Endothelial cell of umbilical vein (primary cell): ENCODE measurements at regions not wholly inside any gene's neighbourhood (a gene's known extent, or its start where the extent isn't known, plus 50 kb on each side); places are given as distances from the start of the nearest gene placed in this dataset.

Experiments
- BruUV-seq: library from RNA; stranded (reverse); fragments of 400-500 nt; replicated peaks from 2 replicates; lab custom pipeline; 2021; lab: Mats Ljungman, UMichigan
- CTCF ChIA-PET: fragments of 300-600, 350-600 bp; sonication (Branson Sonifier 250); formaldehyde crosslinking; loops from one replicate; lab custom pipeline; 2021; ENCODE audit warnings: antibody characterized with exemption, inconsistent platforms; lab: Charles Lee
- POLR2A ChIA-PET: fragments of 300-600, 350-600 bp; sonication (Branson Sonifier 250); formaldehyde crosslinking; loops from one replicate; lab custom pipeline; 2021; ENCODE audit warnings: antibody characterized with exemption, inconsistent platforms; lab: Charles Lee
- DNase-seq: peaks from one replicate; pipeline ENCODE4 v3.0.0-alpha.2; 2011; ENCODE audit warnings: low read depth, low spot score
- FAIRE-seq: peaks from 2 replicates; lab custom pipeline; 2011; peaks lifted over from hg19 to GRCh38; lab: Jason Lieb, UNC
- H2AFZ ChIP-seq: 2 replicates; pipeline ENCODE4 v1.6.0; 2012; ENCODE audit warnings: low read depth, low read length, control low read depth, inconsistent platforms
- H3K27ac ChIP-seq: 2 replicates; pipeline ENCODE4 v1.5.1; 2011; ENCODE audit warnings: low read depth, mild to moderate bottlenecking, control low read depth, low read length, moderate library complexity; ENCODE audit not compliant: insufficient read depth
- H3K27me3 ChIP-seq, 2 experiments: 2 replicates each; pipeline versions ENCODE4 v1.6.0 to v1.6.1; 2011; ENCODE audit warnings: low read length in 2 of 2, mixed read lengths in 1 of 2; ENCODE audit not compliant: control insufficient read depth in 2 of 2, insufficient read depth in 2 of 2
- H3K36me3 ChIP-seq, 2 experiments: 2 replicates in 1 of 2; 3 replicates in 1 of 2; pipeline ENCODE4 v1.5.1; 2011; ENCODE audit warnings: low read length in 2 of 2, mild to moderate bottlenecking in 1 of 2, moderate library complexity in 1 of 2; ENCODE audit not compliant: control insufficient read depth in 2 of 2, insufficient read depth in 2 of 2; ENCODE audit errors: extremely low read depth in 1 of 2
- H3K4me1 ChIP-seq: 3 replicates; pipeline ENCODE4 v1.5.1; 2011; ENCODE audit warnings: mild to moderate bottlenecking, low read length; ENCODE audit not compliant: control insufficient read depth, insufficient read depth; ENCODE audit errors: extremely low read depth
- H3K4me2 ChIP-seq: 2 replicates; pipeline ENCODE4 v1.6.1; 2011; ENCODE audit warnings: low read length, control low read depth, mixed read lengths; ENCODE audit not compliant: insufficient read depth
- H3K4me3 ChIP-seq, 3 experiments: fragments of 200-600 bp in 1 of 3; sonication (generic), shearing (Covaris generic) in 1 of 3; replicated peaks in 1 of 3; 2 replicates each; pipeline ENCODE4 v1.5.1; 2011 to 2016; ENCODE audit warnings: control low read depth in 3 of 3, low read length in 3 of 3, mild to moderate bottlenecking in 2 of 3, inconsistent platforms in 1 of 3, low read depth in 1 of 3, moderate library complexity in 1 of 3; ENCODE audit not compliant: insufficient read depth in 1 of 3
- H3K79me2 ChIP-seq: 2 replicates; pipeline ENCODE4 v1.6.0; 2012; ENCODE audit warnings: low read length, inconsistent platforms; ENCODE audit not compliant: control insufficient read depth, insufficient read depth
- H3K9ac ChIP-seq: replicated peaks from 2 replicates; pipeline ENCODE3; 2011; ENCODE audit warnings: low read length, control low read depth; ENCODE audit not compliant: insufficient read depth; ENCODE audit errors: extremely low read depth
- H3K9me1 ChIP-seq: replicated peaks from 3 replicates; pipeline ENCODE4 v1.6.0; 2011; ENCODE audit warnings: mild to moderate bottlenecking, low read length; ENCODE audit not compliant: control insufficient read depth, insufficient read depth; ENCODE audit errors: extremely low read depth
- H3K9me3 ChIP-seq: replicated peaks from 2 replicates; pipeline ENCODE4 v1.5.1; 2012; ENCODE audit warnings: low read length, inconsistent platforms; ENCODE audit not compliant: control insufficient read depth, insufficient read depth
- H4K20me1 ChIP-seq: replicated peaks from 2 replicates; pipeline ENCODE3; 2011; ENCODE audit warnings: mild to moderate bottlenecking, low read length; ENCODE audit not compliant: control insufficient read depth, insufficient read depth; ENCODE audit errors: extremely low read depth
- EZH2 ChIP-seq: IDR thresholded peaks from 2 replicates; pipeline ENCODE4 v1.6.1; 2012; ENCODE audit warnings: borderline replicate concordance, low read depth, mild to moderate bottlenecking, moderate library complexity, low read length, inconsistent platforms; ENCODE audit not compliant: severe bottlenecking
- FOS ChIP-seq: IDR thresholded peaks from 2 replicates; pipeline ENCODE4 v1.6.1; 2011; ENCODE audit warnings: mild to moderate bottlenecking, low read length, moderate library complexity, borderline replicate concordance; ENCODE audit not compliant: insufficient read depth
- GATA2 ChIP-seq: IDR thresholded peaks from 2 replicates; pipeline ENCODE4 v1.7.0; 2011; ENCODE audit warnings: low read depth, mild to moderate bottlenecking, moderate library complexity, mixed read lengths, low read length; ENCODE audit not compliant: insufficient read length, insufficient read depth
- JUN ChIP-seq: IDR thresholded peaks from 2 replicates; pipeline ENCODE4 v1.6.1; 2011; ENCODE audit warnings: borderline replicate concordance, low read depth; ENCODE audit not compliant: insufficient read length, insufficient read depth
- MYC ChIP-seq: IDR thresholded peaks from one replicate; pipeline ENCODE4 v1.6.1; 2011; ENCODE audit warnings: mild to moderate bottlenecking, low read depth, low read length
- POLR2A ChIP-seq: IDR thresholded peaks from 2 replicates; pipeline ENCODE4 v1.6.1; 2012; ENCODE audit warnings: low read depth, mild to moderate bottlenecking, control low read depth, low read length
- POLR2AphosphoS5 ChIP-seq: IDR thresholded peaks from 2 replicates; pipeline ENCODE4 v1.6.1; 2012; ENCODE audit warnings: low read depth, mild to moderate bottlenecking, control low read depth, low read length, moderate library complexity; ENCODE audit not compliant: insufficient read depth
- dilution Hi-C: fragments of 300-500 bp; cut with MboI; formaldehyde crosslinking; loops from one replicate; pipeline ENCODE4 v1.15.0; 2019; ENCODE audit warnings: low sequenced_read_pairs; ENCODE audit not compliant: extremely low pct_ligation_motif_present
- intact Hi-C: fragments of 100-400 bp; cut with micrococcal nuclease; formaldehyde crosslinking; loops from one replicate; pipeline ENCODE4 v1.10.0; 2022
- TF ChIP-seq, protein P1 (sequence below), 2 donors: IDR thresholded peaks; 1 replicate in 1 of 2; 2 replicates in 1 of 2; pipeline ENCODE4 v1.5.1; 2011; ENCODE audit warnings: low read length in 2 of 2, mild to moderate bottlenecking in 2 of 2, moderate library complexity in 2 of 2, control low read depth in 1 of 2, inconsistent platforms in 1 of 2, low read depth in 1 of 2; ENCODE audit not compliant: insufficient read depth in 1 of 2; ENCODE audit errors: extremely low read depth in 1 of 2
- TF ChIP-seq, protein P2 (sequence below): IDR thresholded peaks from 2 replicates; pipeline ENCODE4 v1.6.1; 2011; ENCODE audit not compliant: insufficient read depth, insufficient read length

DNA sequence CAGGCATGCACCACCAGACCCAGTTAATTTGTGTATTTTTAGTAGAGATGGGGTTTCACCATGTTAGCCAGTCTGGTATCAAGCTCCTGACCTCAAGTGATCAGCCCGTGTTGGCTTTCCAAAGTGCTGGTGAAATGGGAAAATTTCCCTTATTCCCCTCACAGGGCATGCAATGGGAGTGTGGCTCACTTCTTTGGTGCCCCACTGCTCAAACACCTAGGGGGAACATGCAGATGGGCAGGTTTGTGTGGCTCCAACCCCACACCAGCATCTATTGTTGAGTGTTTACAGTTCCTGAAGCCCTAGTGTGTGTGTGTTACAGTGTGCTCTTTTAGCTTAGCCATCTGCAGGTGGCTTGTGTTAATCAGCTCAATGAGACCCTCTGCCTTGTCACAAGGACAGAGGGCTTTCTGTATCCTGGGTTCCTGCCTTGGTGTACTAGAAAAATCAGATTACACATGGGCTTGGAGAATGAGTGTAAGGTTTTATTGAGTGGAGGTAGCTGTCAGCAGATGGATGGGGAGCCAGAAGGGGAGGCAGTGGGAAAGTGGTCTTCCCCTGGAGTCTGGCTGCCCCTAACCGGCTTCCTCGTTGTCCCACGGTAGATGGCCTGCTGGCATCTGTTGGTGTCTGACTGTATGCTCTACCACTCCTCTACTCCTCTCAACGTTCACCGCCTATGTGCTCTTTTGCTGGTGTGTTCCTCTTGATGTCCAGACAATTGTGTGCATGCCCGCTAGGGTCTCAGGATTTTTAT lies 248.1 kb upstream of the CBLB start:
- no peak for DNase-seq
- Histone ChIP-seq H3K9me1 (no peaks in the 10 kb centered on the region), H3K9ac (no peak overlapping the region), H3K4me1 (no peaks in the 10 kb centered on the region), H3K4me2 (no peak overlapping the region), H4K20me1 (no peaks in the 10 kb centered on the region), H3K4me3 (no peak overlapping the region), H3K79me2 (no peaks in the 10 kb centered on the region), H3K27me3 (no peaks in the 10 kb centered on the region), H3K27ac (no peak overlapping the region), H3K36me3 (no peaks in the 10 kb centered on the region), H2AFZ (no peak overlapping the region), H3K9me3 (no peaks in the 10 kb centered on the region)
- ChIA-PET CTCF (no interaction called here), POLR2A (no interaction called here)
- no peak for FAIRE-seq
- no TSS peak for BruUV-seq
- TF ChIP-seq FOS (no peak), JUN (no peak), GATA2 (no peak), EZH2 (no peak), POLR2A (no peak), POLR2AphosphoS5 (no peak), MYC (no peak)
- TF ChIP-seq, protein P1, sequence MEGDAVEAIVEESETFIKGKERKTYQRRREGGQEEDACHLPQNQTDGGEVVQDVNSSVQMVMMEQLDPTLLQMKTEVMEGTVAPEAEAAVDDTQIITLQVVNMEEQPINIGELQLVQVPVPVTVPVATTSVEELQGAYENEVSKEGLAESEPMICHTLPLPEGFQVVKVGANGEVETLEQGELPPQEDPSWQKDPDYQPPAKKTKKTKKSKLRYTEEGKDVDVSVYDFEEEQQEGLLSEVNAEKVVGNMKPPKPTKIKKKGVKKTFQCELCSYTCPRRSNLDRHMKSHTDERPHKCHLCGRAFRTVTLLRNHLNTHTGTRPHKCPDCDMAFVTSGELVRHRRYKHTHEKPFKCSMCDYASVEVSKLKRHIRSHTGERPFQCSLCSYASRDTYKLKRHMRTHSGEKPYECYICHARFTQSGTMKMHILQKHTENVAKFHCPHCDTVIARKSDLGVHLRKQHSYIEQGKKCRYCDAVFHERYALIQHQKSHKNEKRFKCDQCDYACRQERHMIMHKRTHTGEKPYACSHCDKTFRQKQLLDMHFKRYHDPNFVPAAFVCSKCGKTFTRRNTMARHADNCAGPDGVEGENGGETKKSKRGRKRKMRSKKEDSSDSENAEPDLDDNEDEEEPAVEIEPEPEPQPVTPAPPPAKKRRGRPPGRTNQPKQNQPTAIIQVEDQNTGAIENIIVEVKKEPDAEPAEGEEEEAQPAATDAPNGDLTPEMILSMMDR (IDR thresholded peaks at IDR 0.05; ENCODE audit: extremely low read depth in 1 of 2, insufficient read depth in 1 of 2, low read depth in 1 of 2, low read length in 2 of 2): no peak
- TF ChIP-seq, protein P2, sequence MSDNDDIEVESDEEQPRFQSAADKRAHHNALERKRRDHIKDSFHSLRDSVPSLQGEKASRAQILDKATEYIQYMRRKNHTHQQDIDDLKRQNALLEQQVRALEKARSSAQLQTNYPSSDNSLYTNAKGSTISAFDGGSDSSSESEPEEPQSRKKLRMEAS: no peak
- intact Hi-C loops (no loop called here), dilution Hi-C loops (no loop called here)
